WTC11 (cell line): ENCODE measurements at regions not wholly inside any gene's neighbourhood (a gene's known extent, or its start where the extent isn't known, plus 50 kb on each side); places are given as distances from the start of the nearest gene placed in this dataset.

Experiments used
- EMX1 ChIP-seq: fragments of 250-450 bp; sonication (Bioruptor Pico); IDR thresholded peaks from 2 replicates; pipeline ENCODE4 v1.8.0; 2021; ENCODE audit warnings: mild to moderate bottlenecking
- ESRRA ChIP-seq: sonication (generic); formaldehyde crosslinking; IDR thresholded peaks from 2 replicates; pipeline ENCODE4 v1.8.1; 2022; ENCODE audit warnings: mild to moderate bottlenecking, missing genetic modification reagents, borderline replicate concordance
- IRF2 ChIP-seq: sonication (generic); formaldehyde crosslinking; IDR thresholded peaks from 2 replicates; pipeline ENCODE4 v1.8.0; 2022; ENCODE audit warnings: low read depth, missing genetic modification reagents, borderline replicate concordance
- TF ChIP-seq, protein P1 (sequence below): fragments of 200-600 bp; IDR thresholded peaks from 2 replicates; pipeline ENCODE4 v1.8.0; 2022; ENCODE audit warnings: antibody characterized with exemption
- TF ChIP-seq, protein P2 (sequence below): sonication (generic); formaldehyde crosslinking; IDR thresholded peaks from 2 replicates; pipeline ENCODE4 v1.8.0; 2022; ENCODE audit warnings: mild to moderate bottlenecking, missing genetic modification reagents

DNA sequence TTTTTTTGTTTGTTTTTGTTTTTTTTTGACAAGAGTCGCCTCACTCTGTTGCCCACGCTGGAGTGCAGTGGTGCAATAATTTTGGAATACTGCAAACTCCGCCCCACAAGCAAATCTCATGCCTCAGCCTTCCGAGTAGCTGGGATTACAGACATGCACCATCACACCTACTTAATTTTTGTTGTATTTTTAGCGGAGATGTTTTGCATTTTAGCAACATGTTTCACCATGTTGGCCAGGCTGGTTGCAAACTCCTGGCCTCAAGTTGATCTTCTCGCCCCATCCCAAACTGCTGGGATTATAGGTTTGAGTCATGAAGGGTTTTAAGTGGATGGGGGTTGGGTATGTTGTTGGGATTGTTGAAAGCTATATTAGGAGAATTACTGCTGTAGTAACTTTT, 270.9 kb upstream of the LCORL start:
- TF ChIP-seq, protein P1, sequence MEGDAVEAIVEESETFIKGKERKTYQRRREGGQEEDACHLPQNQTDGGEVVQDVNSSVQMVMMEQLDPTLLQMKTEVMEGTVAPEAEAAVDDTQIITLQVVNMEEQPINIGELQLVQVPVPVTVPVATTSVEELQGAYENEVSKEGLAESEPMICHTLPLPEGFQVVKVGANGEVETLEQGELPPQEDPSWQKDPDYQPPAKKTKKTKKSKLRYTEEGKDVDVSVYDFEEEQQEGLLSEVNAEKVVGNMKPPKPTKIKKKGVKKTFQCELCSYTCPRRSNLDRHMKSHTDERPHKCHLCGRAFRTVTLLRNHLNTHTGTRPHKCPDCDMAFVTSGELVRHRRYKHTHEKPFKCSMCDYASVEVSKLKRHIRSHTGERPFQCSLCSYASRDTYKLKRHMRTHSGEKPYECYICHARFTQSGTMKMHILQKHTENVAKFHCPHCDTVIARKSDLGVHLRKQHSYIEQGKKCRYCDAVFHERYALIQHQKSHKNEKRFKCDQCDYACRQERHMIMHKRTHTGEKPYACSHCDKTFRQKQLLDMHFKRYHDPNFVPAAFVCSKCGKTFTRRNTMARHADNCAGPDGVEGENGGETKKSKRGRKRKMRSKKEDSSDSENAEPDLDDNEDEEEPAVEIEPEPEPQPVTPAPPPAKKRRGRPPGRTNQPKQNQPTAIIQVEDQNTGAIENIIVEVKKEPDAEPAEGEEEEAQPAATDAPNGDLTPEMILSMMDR = no peak
- TF ChIP-seq ESRRA (CRISPR knock-in tag) (no peak), IRF2 (CRISPR knock-in tag) (no peak), EMX1 (no peak)
- TF ChIP-seq, protein P2, sequence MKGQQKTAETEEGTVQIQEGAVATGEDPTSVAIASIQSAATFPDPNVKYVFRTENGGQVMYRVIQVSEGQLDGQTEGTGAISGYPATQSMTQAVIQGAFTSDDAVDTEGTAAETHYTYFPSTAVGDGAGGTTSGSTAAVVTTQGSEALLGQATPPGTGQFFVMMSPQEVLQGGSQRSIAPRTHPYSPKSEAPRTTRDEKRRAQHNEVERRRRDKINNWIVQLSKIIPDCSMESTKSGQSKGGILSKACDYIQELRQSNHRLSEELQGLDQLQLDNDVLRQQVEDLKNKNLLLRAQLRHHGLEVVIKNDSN (CRISPR knock-in tag) = no peak
